OCI-LY3 (cell line): ENCODE measurements at regions not wholly inside any gene's neighbourhood (a gene's known extent, or its start where the extent isn't known, plus 50 kb on each side); places are given as distances from the start of the nearest gene placed in this dataset.
"Not testable (repeated sequence)": the region's sequence is repeated elsewhere in the genome, so short reads cannot be mapped to it uniquely, and the experiment has no call there.

Experiments
- EZH2phosphoT487 ChIP-seq: fragments of 200-600 bp; shearing (Covaris generic); IDR thresholded peaks from 2 replicates; pipeline ENCODE4 v1.6.1; 2018; ENCODE audit warnings: antibody characterized with exemption, mixed run types, low read depth
- TF ChIP-seq, protein P1 (sequence below): fragments of 200-600, 300-600 bp; sonication (generic); IDR thresholded peaks from 2 replicates; pipeline ENCODE4 v1.5.1; 2014; ENCODE audit warnings: antibody characterized with exemption, low read length, low read depth

DNA sequence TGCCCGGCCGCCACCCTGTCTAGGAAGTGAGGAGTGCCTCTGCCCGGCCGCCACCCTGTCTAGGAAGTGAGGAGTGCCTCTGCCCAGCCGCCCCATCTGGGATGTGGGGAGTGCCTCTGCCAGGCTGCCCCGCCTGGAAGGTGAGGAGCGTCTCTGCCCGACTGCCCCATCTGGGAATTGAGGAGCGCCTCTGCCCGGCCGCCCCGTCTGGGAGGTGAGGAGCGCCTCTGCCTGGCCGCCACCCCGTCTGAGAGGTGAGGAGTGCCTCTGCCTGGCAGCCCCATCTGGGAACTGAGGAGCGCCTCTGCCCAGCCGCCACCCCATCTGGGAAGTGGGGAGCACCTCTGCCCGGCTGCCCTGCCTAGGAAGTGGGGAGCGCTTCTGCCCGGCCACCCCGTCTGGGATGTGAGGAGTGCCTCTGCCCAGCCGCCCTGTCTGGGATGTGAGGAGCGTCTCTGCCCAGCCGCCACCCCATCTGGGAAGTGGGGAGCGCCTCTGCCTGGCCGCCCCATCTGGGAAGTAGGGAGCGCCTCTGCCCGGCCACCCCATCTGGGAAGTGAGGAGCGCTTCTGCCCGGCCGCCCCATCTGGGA is 91.1 kb upstream of the ZNF519 start:
- TF ChIP-seq, protein P1, sequence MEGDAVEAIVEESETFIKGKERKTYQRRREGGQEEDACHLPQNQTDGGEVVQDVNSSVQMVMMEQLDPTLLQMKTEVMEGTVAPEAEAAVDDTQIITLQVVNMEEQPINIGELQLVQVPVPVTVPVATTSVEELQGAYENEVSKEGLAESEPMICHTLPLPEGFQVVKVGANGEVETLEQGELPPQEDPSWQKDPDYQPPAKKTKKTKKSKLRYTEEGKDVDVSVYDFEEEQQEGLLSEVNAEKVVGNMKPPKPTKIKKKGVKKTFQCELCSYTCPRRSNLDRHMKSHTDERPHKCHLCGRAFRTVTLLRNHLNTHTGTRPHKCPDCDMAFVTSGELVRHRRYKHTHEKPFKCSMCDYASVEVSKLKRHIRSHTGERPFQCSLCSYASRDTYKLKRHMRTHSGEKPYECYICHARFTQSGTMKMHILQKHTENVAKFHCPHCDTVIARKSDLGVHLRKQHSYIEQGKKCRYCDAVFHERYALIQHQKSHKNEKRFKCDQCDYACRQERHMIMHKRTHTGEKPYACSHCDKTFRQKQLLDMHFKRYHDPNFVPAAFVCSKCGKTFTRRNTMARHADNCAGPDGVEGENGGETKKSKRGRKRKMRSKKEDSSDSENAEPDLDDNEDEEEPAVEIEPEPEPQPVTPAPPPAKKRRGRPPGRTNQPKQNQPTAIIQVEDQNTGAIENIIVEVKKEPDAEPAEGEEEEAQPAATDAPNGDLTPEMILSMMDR: not testable (repeated sequence)
- not testable (repeated sequence) for TF ChIP-seq EZH2phosphoT487
